HepG2 (cell line): ENCODE measurements at regions not wholly inside any gene's neighbourhood (a gene's known extent, or its start where the extent isn't known, plus 50 kb on each side); places are given as distances from the start of the nearest gene placed in this dataset.

Experiments
- ATAC-seq: fragments of 200-7000 bp; cut with Tn5 transposase; 3 replicates; pipeline ENCODE4 v1.9.1; 2020; ENCODE audit warnings: mild to moderate bottlenecking, moderate library complexity
- BruUV-seq: library from RNA; stranded (reverse); fragments of 400-500 nt; replicated peaks from 2 replicates; lab custom pipeline; 2021; lab: Mats Ljungman, UMichigan
- CTCF ChIA-PET: fragments of 300-600 bp; formaldehyde crosslinking; extraction: SDS; loops from one replicate; lab custom pipeline; 2021; ENCODE audit warnings: low total read pairs, inconsistent platforms, low intra/inter-chr PET ratio; lab: Yijun Ruan, JAX
- POLR2A ChIA-PET: fragments of 350-600 bp; sonication (Branson Sonifier 250); formaldehyde crosslinking; loops from one replicate; lab custom pipeline; 2020; ENCODE audit warnings: antibody characterized with exemption, inconsistent platforms; lab: Yijun Ruan, JAX
- DNase-seq: peaks from one replicate; pipeline ENCODE4 v3.0.0-alpha.2; 2015; ENCODE audit warnings: low spot score
- FAIRE-seq: peaks from 3 replicates; lab custom pipeline; 2011; peaks lifted over from hg19 to GRCh38; lab: Jason Lieb, UNC
- H2AFZ ChIP-seq: one replicate; pipeline ENCODE4 v1.6.1; 2011; ENCODE audit warnings: low read length, inconsistent platforms
- H3K27ac ChIP-seq: fragments of 300-600 bp; 3 replicates; pipeline ENCODE4 v1.8.0; 2011; ENCODE audit warnings: mixed run types, mild to moderate bottlenecking, mixed read lengths, low read length, inconsistent platforms; ENCODE audit not compliant: insufficient read depth; ENCODE audit errors: extremely low read length
- H3K27me3 ChIP-seq, 2 experiments: fragments of 200-600 bp in 1 of 2; 2 replicates in 1 of 2; 3 replicates in 1 of 2; pipeline versions ENCODE4 v1.6.0 to v1.8.0; 2011; ENCODE audit warnings: low read length in 2 of 2, mild to moderate bottlenecking in 2 of 2, moderate library complexity in 2 of 2, inconsistent platforms in 1 of 2; ENCODE audit not compliant: insufficient read depth in 2 of 2, control insufficient read depth in 1 of 2
- H3K36me3 ChIP-seq, 2 experiments: fragments of 200-600 bp in 1 of 2; replicated peaks in 1 of 2; 2 replicates in 1 of 2; 3 replicates in 1 of 2; pipeline versions ENCODE4 v1.5.1 to v1.8.0; 2011; ENCODE audit warnings: low read length in 2 of 2, inconsistent platforms in 1 of 2; ENCODE audit not compliant: insufficient read depth in 2 of 2, control insufficient read depth in 1 of 2
- H3K4me1 ChIP-seq: 2 replicates; pipeline ENCODE4 v1.5.1; 2012; ENCODE audit warnings: low read length, inconsistent platforms; ENCODE audit not compliant: insufficient read depth
- H3K4me2 ChIP-seq: 2 replicates; pipeline ENCODE4 v1.6.0; 2011; ENCODE audit warnings: low read depth, low read length, inconsistent platforms
- H3K4me3 ChIP-seq, 3 experiments: fragments of 200-600 bp in 1 of 3; sonication (generic), shearing (Covaris generic) in 1 of 3; replicated peaks in 1 of 3; 2 replicates each; pipeline ENCODE4 v1.5.1; 2011 to 2016; ENCODE audit warnings: low read length in 3 of 3, inconsistent platforms in 2 of 3, low read depth in 2 of 3, mild to moderate bottlenecking in 2 of 3, control low read depth in 1 of 3, mixed read lengths in 1 of 3; ENCODE audit not compliant: insufficient read depth in 1 of 3
- H3K79me2 ChIP-seq: one replicate; pipeline ENCODE4 v1.6.1; 2011; ENCODE audit warnings: low read length, inconsistent platforms; ENCODE audit not compliant: insufficient read depth
- H3K9ac ChIP-seq: 2 replicates; pipeline ENCODE4 v1.6.0; 2011; ENCODE audit warnings: mild to moderate bottlenecking, low read depth, low read length, inconsistent platforms; ENCODE audit not compliant: insufficient read depth
- H3K9me3 ChIP-seq: 2 replicates; pipeline ENCODE4 v1.5.1; 2012; ENCODE audit warnings: mild to moderate bottlenecking, low read length
- H4K20me1 ChIP-seq: 2 replicates; pipeline ENCODE4 v1.6.0; 2011; ENCODE audit warnings: inconsistent platforms, mild to moderate bottlenecking, low read length, moderate library complexity; ENCODE audit not compliant: insufficient read depth
- AKAP8 ChIP-seq: sonication (generic); formaldehyde crosslinking; IDR thresholded peaks from 2 replicates; pipeline ENCODE4 v1.5.1; 2020; ENCODE audit warnings: mild to moderate bottlenecking, missing genetic modification reagents
- DZIP1 ChIP-seq: sonication (generic); formaldehyde crosslinking; IDR thresholded peaks from 2 replicates; pipeline ENCODE4 v1.5.0; 2020; ENCODE audit warnings: mild to moderate bottlenecking, missing genetic modification reagents
- GPN1 ChIP-seq: sonication (generic); formaldehyde crosslinking; IDR thresholded peaks from 2 replicates; pipeline ENCODE4 v1.5.1; 2020; ENCODE audit warnings: missing genetic modification reagents, borderline replicate concordance
- MTF2 ChIP-seq: sonication (generic); formaldehyde crosslinking; IDR thresholded peaks from 2 replicates; pipeline ENCODE4 v1.5.0; 2020; ENCODE audit warnings: missing genetic modification reagents, borderline replicate concordance
- NFE2L2 ChIP-seq: fragments of 150-350 bp; IDR thresholded peaks from 2 replicates; pipeline ENCODE4 v1.6.1; 2014; ENCODE audit warnings: low read length
- RARA ChIP-seq: IDR thresholded peaks from 2 replicates; pipeline ENCODE4 v1.6.1; 2016; ENCODE audit warnings: missing genetic modification reagents, missing compliant biosample characterization
- TRIM22 ChIP-seq: fragments of 450-650 bp; IDR thresholded peaks from 2 replicates; pipeline ENCODE4 v1.6.1; 2017
- YY1 ChIP-seq: IDR thresholded peaks from 2 replicates; pipeline ENCODE4 v1.6.1; 2011; ENCODE audit warnings: low read length, low read depth, moderate library complexity, mild to moderate bottlenecking; ENCODE audit not compliant: insufficient read depth, insufficient replicate concordance
- WGBS: methylation state at CpG from one replicate; pipeline ENCODE4 v1.1.6; 2017; ENCODE audit warnings: low lambda C conversion rate; 5-methylcytosine and 5-hydroxymethylcytosine counted together
- in situ Hi-C: cut with HindIII; loops from 2 replicates; pipeline ENCODE4 v1.10.0; 2017; ENCODE audit warnings: low pct_unique_long_range_greater_than_20kb; ENCODE audit not compliant: extremely low pct_ligation_motif_present
- intact Hi-C: fragments of 100-400 bp; cut with micrococcal nuclease; formaldehyde crosslinking; loops from one replicate; pipeline ENCODE4 v1.10.0; 2022; ENCODE audit not compliant: unreplicated experiment

GRCh38 chr4:134144337-134144736 lies 57.3 kb downstream of the PABPC4L start (continued):
- TF ChIP-seq DZIP1 (CRISPR knock-in tag) (no peak), NFE2L2 (no peak), AKAP8 (no peak), GPN1 (no peak), MTF2 (CRISPR knock-in tag) (no peak)

GRCh38 chr4:134141728-134142127 lies 59.9 kb downstream of the PABPC4L start:
- Histone ChIP-seq H3K9ac (no peak overlapping the region), H2AFZ (no peak overlapping the region), H3K36me3 (no peaks in the 10 kb centered on the region), H3K27me3 (no peaks in the 10 kb centered on the region), H3K4me2 (no peak overlapping the region), H4K20me1 (no peaks in the 10 kb centered on the region), H3K4me1 (no peaks in the 10 kb centered on the region), H3K27ac (no peak overlapping the region), H3K9me3 (no peaks in the 10 kb centered on the region), H3K79me2 (no peaks in the 10 kb centered on the region), H3K4me3 (no peak overlapping the region)
- TF ChIP-seq TRIM22 (no peak), RARA (CRISPR knock-in tag) (no peak), YY1 (no peak)
- CTCF ChIA-PET: no interaction called here
- BruUV-seq: no TSS peak
- in situ Hi-C loops (no loop called here), intact Hi-C loops (no loop called here)
- ATAC-seq: no peak
- POLR2A ChIA-PET: no interaction called here
- FAIRE-seq: no peak
- 16% methylated on average over 2 of the region's 2 CpGs for WGBS
- DNase-seq: no peak
